ENCODE measurements at regions not wholly inside any gene's neighbourhood (a gene's known extent, or its start where the extent isn't known, plus 50 kb on each side); places are given as distances from the start of the nearest gene placed in this dataset.

DNA sequence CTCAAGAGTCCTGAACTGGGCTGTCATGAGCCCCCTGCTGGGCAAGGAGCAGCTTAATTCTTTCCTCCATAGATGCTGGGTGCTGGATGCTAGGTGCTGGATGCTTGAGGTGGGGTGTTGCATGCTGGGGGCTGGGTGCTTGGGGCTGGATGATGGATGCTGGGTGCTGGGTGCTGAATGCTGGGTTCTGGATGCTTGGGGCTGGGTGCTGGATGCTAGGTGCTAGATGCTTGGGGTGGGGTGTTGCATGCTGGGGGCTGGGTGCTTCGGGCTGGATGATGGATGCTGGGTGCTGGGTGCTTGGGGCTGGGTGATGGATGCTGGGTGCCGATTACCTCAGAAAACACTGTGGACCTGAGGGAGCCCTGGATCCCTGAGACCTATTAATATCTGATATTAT, 837.7 kb downstream of the GALR1 start:
- TF ChIP-seq, protein P1, sequence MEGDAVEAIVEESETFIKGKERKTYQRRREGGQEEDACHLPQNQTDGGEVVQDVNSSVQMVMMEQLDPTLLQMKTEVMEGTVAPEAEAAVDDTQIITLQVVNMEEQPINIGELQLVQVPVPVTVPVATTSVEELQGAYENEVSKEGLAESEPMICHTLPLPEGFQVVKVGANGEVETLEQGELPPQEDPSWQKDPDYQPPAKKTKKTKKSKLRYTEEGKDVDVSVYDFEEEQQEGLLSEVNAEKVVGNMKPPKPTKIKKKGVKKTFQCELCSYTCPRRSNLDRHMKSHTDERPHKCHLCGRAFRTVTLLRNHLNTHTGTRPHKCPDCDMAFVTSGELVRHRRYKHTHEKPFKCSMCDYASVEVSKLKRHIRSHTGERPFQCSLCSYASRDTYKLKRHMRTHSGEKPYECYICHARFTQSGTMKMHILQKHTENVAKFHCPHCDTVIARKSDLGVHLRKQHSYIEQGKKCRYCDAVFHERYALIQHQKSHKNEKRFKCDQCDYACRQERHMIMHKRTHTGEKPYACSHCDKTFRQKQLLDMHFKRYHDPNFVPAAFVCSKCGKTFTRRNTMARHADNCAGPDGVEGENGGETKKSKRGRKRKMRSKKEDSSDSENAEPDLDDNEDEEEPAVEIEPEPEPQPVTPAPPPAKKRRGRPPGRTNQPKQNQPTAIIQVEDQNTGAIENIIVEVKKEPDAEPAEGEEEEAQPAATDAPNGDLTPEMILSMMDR (IDR thresholded peaks at IDR 0.05), result no peak
- no peak for TF ChIP-seq POLR2A (IDR thresholded peaks at IDR 0.05)
